Neural cell (in vitro differentiated cells): ENCODE measurements at regions not wholly inside any gene's neighbourhood (a gene's known extent, or its start where the extent isn't known, plus 50 kb on each side); places are given as distances from the start of the nearest gene placed in this dataset.

ENCODE experiments used
- H2AFZ ChIP-seq: fragments of 200-600, 300-800 bp; sonication (generic), shearing (Covaris generic); 2 replicates; pipeline ENCODE4 v1.6.0; 2014; ENCODE audit warnings: low read depth, mild to moderate bottlenecking, antibody characterized with exemption, low read length, moderate library complexity
- H3F3A ChIP-seq: fragments of 200-600 bp; shearing (Covaris generic); 2 replicates; pipeline ENCODE4 v1.6.1; 2016; ENCODE audit warnings: mild to moderate bottlenecking, moderate library complexity, mixed read lengths, antibody characterized with exemption, low read length; ENCODE audit not compliant: insufficient read depth, poor library complexity, severe bottlenecking
- H3K27ac ChIP-seq: fragments of 200-600, 300-800 bp; sonication (generic), shearing (Covaris generic); 2 replicates; pipeline ENCODE4 v1.5.1; 2014; ENCODE audit warnings: mild to moderate bottlenecking, low read length, moderate library complexity
- H3K27me3 ChIP-seq: fragments of 300-800, 200-600 bp; sonication (generic), shearing (Covaris generic); 2 replicates; pipeline ENCODE4 v1.6.0; 2014; ENCODE audit warnings: mild to moderate bottlenecking, low read depth, low read length, moderate library complexity; ENCODE audit not compliant: insufficient read depth
- H3K36me3 ChIP-seq: fragments of 300-800, 200-600 bp; sonication (generic), shearing (Covaris generic); 2 replicates; pipeline ENCODE4 v1.5.1; 2014; ENCODE audit warnings: mild to moderate bottlenecking, antibody characterized with exemption, low read length, moderate library complexity; ENCODE audit not compliant: insufficient read depth
- H3K4me2 ChIP-seq: fragments of 300-800, 200-600 bp; sonication (generic), shearing (Covaris generic); 2 replicates; pipeline ENCODE4 v1.6.0; 2014; ENCODE audit warnings: mild to moderate bottlenecking, low read length
- H3K4me3 ChIP-seq: fragments of 300-800, 200-600 bp; sonication (generic), shearing (Covaris generic); 2 replicates; pipeline ENCODE4 v1.5.1; 2014; ENCODE audit warnings: mild to moderate bottlenecking, low read length, moderate library complexity
- H3K79me2 ChIP-seq: fragments of 200-600 bp; shearing (Covaris generic); replicated peaks from 2 replicates; pipeline ENCODE4 v1.6.0; 2014; ENCODE audit warnings: mild to moderate bottlenecking, low read length, moderate library complexity; ENCODE audit not compliant: insufficient read depth
- H3K9ac ChIP-seq: fragments of 300-800, 200-600 bp; sonication (generic), shearing (Covaris generic); 2 replicates; pipeline ENCODE4 v1.6.1; 2016; ENCODE audit warnings: mild to moderate bottlenecking, low read length, mixed read lengths
- H3K9me2 ChIP-seq: fragments of 200-600 bp; shearing (Covaris generic); 2 replicates; pipeline ENCODE4 v1.6.1; 2016; ENCODE audit warnings: mild to moderate bottlenecking, low read length, mixed read lengths; ENCODE audit not compliant: insufficient read depth
- H3K9me3 ChIP-seq: fragments of 200-600, 300-800 bp; sonication (generic), shearing (Covaris generic); 2 replicates; pipeline ENCODE4 v1.6.1; 2016; ENCODE audit warnings: mild to moderate bottlenecking, mixed run types, low read length, moderate library complexity, mixed read lengths
- H4K20me1 ChIP-seq: fragments of 200-600 bp; shearing (Covaris generic); 2 replicates; pipeline ENCODE4 v1.6.1; 2016; ENCODE audit warnings: mild to moderate bottlenecking, mixed run types; ENCODE audit not compliant: insufficient read depth
- CTCF ChIP-seq: fragments of 450-650 bp; IDR thresholded peaks from 2 replicates; pipeline ENCODE4 v1.5.1; 2014; ENCODE audit warnings: antibody characterized with exemption, mild to moderate bottlenecking, moderate library complexity; ENCODE audit not compliant: poor library complexity, severe bottlenecking
- EP300 ChIP-seq: fragments of 450-650 bp; conservative IDR thresholded peaks from 2 replicates; pipeline ENCODE4 v1.6.1; 2014; ENCODE audit warnings: antibody characterized with exemption, mild to moderate bottlenecking, moderate library complexity; ENCODE audit not compliant: poor library complexity, severe bottlenecking
- MXI1 ChIP-seq: fragments of 450-650 bp; conservative IDR thresholded peaks from 2 replicates; pipeline ENCODE4 v1.6.1; 2014; ENCODE audit warnings: antibody characterized with exemption, mild to moderate bottlenecking; ENCODE audit not compliant: poor library complexity, severe bottlenecking
- POLR2AphosphoS5 ChIP-seq: IDR thresholded peaks from 2 replicates; pipeline ENCODE4 v1.6.1; 2012
- RAD21 ChIP-seq: fragments of 450-650 bp; conservative IDR thresholded peaks from 2 replicates; pipeline ENCODE4 v1.6.1; 2014; ENCODE audit warnings: antibody characterized with exemption, mild to moderate bottlenecking, moderate library complexity
- TAF1 ChIP-seq: IDR thresholded peaks from 2 replicates; pipeline ENCODE4 v1.6.1; 2012; ENCODE audit warnings: low read depth
- TF ChIP-seq, protein P1 (sequence below): IDR thresholded peaks from 2 replicates; pipeline ENCODE4 v1.6.1; 2012; ENCODE audit warnings: borderline replicate concordance

GRCh38 chr13:60720590-60720989 is 323.6 kb downstream of the TDRD3 start:
- Histone ChIP-seq H3K27ac (no peak overlapping the region), H3K79me2 (no peaks in the 10 kb centered on the region), H3F3A (no peaks in the 10 kb centered on the region), H3K4me2 (no peak overlapping the region), H4K20me1 (no peaks in the 10 kb centered on the region), H3K4me3 (no peak overlapping the region), H3K9me2 (no peaks in the 10 kb centered on the region), H3K9ac (no peak overlapping the region), H3K9me3 (no peaks in the 10 kb centered on the region), H3K36me3 (no peaks in the 10 kb centered on the region), H3K27me3 (no peaks in the 10 kb centered on the region), H2AFZ (no peak overlapping the region)
- TF ChIP-seq RAD21 (no peak), POLR2AphosphoS5 (no peak), EP300 (no peak)
- TF ChIP-seq, protein P1, sequence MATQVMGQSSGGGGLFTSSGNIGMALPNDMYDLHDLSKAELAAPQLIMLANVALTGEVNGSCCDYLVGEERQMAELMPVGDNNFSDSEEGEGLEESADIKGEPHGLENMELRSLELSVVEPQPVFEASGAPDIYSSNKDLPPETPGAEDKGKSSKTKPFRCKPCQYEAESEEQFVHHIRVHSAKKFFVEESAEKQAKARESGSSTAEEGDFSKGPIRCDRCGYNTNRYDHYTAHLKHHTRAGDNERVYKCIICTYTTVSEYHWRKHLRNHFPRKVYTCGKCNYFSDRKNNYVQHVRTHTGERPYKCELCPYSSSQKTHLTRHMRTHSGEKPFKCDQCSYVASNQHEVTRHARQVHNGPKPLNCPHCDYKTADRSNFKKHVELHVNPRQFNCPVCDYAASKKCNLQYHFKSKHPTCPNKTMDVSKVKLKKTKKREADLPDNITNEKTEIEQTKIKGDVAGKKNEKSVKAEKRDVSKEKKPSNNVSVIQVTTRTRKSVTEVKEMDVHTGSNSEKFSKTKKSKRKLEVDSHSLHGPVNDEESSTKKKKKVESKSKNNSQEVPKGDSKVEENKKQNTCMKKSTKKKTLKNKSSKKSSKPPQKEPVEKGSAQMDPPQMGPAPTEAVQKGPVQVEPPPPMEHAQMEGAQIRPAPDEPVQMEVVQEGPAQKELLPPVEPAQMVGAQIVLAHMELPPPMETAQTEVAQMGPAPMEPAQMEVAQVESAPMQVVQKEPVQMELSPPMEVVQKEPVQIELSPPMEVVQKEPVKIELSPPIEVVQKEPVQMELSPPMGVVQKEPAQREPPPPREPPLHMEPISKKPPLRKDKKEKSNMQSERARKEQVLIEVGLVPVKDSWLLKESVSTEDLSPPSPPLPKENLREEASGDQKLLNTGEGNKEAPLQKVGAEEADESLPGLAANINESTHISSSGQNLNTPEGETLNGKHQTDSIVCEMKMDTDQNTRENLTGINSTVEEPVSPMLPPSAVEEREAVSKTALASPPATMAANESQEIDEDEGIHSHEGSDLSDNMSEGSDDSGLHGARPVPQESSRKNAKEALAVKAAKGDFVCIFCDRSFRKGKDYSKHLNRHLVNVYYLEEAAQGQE, result no peak

DNA sequence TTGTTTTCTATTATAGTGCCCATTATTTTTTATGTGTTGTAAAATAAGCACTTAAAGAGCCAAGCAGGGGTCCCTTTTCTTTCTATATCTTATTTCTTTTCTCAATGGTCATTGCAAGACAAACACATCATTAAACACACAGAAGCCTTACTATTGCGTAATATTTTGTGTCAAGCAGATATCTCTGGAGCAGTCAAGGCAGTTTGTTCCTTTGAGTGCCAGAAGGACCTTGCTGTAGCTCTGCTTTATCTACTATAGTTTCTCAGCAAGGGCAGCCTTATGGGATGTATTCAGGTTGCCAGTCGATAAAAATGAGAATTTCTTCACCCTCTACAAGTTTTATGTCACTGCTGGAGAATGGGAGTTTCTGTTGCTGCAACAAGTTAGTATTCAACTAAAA is 319.3 kb downstream of the TDRD3 start:
- H3K9me3 ChIP-seq, result no peaks in the 10 kb centered on the region
- no peaks in the 10 kb centered on the region for H3K79me2 ChIP-seq
- H3K4me2 ChIP-seq, result no peak overlapping the region
- no peaks in the 10 kb centered on the region for H4K20me1 ChIP-seq
- TF ChIP-seq, protein P1, result no peak
- TF ChIP-seq RAD21, result no peak
- no peak for TF ChIP-seq POLR2AphosphoS5
- no peak for TF ChIP-seq TAF1
- TF ChIP-seq CTCF, result no peak
- TF ChIP-seq MXI1, result no peak
- H3K9me2 ChIP-seq, result no peaks in the 10 kb centered on the region
- no peak overlapping the region for H3K9ac ChIP-seq
- H2AFZ ChIP-seq, result no peak overlapping the region
- no peak overlapping the region for H3K4me3 ChIP-seq
- H3K36me3 ChIP-seq, result no peaks in the 10 kb centered on the region
- no peaks in the 10 kb centered on the region for H3K27me3 ChIP-seq
- H3K27ac ChIP-seq, result no peak overlapping the region
- H3F3A ChIP-seq, result no peaks in the 10 kb centered on the region
